Ovary (tissue), 3 donors: ENCODE measurements at regions not wholly inside any gene's neighbourhood (a gene's known extent, or its start where the extent isn't known, plus 50 kb on each side); places are given as distances from the start of the nearest gene placed in this dataset.

Source experiments
- EP300 ChIP-seq: sonication (generic); formaldehyde crosslinking; IDR thresholded peaks from one replicate; pipeline ENCODE4 v1.6.1; 2017; ENCODE audit warnings: antibody characterized with exemption
- POLR2A ChIP-seq: fragments of 450-650 bp; IDR thresholded peaks from one replicate; pipeline ENCODE4 v1.6.1; 2017; ENCODE audit warnings: antibody characterized with exemption, mild to moderate bottlenecking, moderate library complexity
- TF ChIP-seq, protein P1 (sequence below), 3 donors: fragments of 450-650 bp in 2 of 3; fragments of 200-600 bp in 1 of 3; IDR thresholded peaks; one replicate each; pipeline versions ENCODE4 v1.5.1 to v1.8.0; 2016 to 2022; ENCODE audit warnings: antibody characterized with exemption in 3 of 3, mild to moderate bottlenecking in 1 of 3
- donor health status: DM: no; HTN: no; CAD: no.

- TF ChIP-seq POLR2A (no peak), EP300 (no peak)
- TF ChIP-seq, protein P1, sequence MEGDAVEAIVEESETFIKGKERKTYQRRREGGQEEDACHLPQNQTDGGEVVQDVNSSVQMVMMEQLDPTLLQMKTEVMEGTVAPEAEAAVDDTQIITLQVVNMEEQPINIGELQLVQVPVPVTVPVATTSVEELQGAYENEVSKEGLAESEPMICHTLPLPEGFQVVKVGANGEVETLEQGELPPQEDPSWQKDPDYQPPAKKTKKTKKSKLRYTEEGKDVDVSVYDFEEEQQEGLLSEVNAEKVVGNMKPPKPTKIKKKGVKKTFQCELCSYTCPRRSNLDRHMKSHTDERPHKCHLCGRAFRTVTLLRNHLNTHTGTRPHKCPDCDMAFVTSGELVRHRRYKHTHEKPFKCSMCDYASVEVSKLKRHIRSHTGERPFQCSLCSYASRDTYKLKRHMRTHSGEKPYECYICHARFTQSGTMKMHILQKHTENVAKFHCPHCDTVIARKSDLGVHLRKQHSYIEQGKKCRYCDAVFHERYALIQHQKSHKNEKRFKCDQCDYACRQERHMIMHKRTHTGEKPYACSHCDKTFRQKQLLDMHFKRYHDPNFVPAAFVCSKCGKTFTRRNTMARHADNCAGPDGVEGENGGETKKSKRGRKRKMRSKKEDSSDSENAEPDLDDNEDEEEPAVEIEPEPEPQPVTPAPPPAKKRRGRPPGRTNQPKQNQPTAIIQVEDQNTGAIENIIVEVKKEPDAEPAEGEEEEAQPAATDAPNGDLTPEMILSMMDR (IDR thresholded peaks at IDR 0.05) = no peak
Measured at GRCh38 chrX:138026211-138026610, 460.3 kb downstream of the ZIC3 start.
